ENCODE measurements at regions not wholly inside any gene's neighbourhood (a gene's known extent, or its start where the extent isn't known, plus 50 kb on each side); places are given as distances from the start of the nearest gene placed in this dataset.

DNA sequence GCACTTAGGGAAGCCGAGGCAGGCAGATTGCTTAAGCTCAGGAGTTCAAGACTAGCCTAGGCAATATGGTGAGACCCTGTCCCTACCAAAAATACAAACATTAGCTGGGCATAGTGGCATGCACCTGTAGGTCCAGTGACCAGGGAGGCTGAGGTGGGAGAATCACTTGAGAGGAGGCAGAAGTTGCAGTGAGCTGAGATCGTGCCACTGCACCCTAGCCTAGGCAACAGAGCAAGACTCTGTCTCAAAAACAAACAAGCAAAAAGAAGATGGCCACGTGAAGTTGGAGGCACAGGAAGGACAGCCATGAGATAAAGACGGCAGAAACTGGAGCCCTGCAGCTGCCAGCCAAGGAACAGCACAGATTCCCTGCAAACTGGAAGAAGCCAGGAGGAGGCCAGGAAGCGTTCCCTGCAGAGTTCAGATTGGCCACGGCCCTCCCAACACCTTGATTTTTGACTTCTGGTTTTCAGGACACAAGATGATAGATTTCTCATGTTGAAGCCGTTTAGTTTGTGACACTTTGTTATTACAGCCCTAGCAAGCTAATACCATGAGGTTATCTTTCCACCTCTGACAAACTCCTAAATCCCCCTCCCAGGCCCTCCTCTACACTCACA lies 786.7 kb downstream of the UQCRFS1 start:
- no peak for DNase-seq

DNA sequence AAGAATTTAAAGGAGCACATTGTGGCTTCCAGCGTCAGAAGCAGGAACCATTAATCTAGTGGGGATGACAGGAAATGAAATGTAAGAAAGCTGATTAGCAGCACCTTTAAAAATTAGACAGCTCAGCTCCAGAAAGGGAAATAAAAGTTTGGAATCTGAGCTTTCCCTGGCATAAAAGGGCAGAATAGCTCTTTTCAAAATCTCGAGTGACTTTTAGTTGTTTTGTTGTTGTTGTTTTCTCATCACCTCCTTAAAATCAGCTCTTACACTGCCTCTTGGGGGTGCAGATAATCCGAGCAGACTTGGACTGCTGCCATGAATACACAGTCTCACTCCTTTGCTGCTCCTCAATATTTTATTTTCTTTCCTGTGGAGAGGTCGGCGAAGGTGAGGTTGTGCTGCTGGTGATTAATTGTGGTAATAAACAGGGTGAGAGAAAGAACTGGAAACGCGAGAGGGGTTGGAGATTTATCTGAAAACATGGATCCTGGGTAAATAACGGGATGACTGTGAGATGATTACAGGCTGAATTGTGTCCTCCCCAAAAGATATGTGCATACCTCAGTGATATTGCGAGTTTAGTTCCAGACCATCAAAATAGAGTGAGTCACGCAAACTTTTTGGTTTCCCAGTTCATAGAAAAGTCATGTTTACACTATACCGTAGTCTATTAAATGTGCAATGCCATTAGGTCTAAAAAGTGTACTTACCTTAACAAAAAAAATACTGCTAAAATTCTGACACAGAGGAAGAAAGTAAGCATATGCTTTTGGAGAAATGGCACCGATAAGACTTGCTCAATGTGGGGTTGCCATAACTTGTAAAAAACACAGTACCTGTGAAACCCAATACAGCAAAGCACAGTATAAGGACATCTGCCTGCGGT lies 787.7 kb downstream of the UQCRFS1 start:
- DNase-seq = no peak

DNA sequence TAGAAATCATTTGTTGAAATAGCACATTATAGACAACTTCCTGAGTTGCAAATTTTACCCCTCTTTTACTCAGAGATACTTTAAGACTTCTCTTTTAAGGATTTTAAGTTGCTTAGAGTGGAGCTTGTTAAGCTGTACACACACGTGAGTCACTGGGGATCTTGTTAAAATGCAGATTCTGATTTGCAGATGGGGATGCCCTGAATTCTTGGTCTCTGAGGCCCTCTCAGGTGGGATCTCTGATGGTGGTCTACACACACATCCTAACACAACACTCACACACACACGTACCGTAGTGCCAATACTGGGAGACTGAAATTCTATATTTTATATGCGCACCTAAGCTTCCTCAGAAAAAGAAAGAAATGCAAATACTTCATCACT lies 788.3 kb downstream of the UQCRFS1 start:
- no peak for DNase-seq

DNA sequence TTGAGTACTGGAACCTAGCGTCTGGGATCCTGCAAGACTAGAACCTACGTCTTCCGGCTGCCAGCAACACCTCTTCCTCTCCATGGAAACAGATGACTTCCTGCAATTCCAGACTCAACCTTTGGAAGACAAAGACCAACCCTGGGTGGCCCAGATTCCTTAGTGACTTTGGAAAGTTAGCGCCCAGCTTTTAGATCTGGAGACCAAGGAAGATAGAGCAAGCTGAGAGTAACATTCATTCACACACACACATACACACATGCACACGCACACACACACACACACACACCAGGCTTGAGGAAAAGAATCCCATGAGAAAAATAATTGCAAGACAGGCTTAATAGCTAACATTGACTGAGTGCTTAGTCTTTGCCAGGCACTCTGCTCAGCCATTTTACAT lies 788.9 kb downstream of the UQCRFS1 start:
- no peak for DNase-seq

DNA sequence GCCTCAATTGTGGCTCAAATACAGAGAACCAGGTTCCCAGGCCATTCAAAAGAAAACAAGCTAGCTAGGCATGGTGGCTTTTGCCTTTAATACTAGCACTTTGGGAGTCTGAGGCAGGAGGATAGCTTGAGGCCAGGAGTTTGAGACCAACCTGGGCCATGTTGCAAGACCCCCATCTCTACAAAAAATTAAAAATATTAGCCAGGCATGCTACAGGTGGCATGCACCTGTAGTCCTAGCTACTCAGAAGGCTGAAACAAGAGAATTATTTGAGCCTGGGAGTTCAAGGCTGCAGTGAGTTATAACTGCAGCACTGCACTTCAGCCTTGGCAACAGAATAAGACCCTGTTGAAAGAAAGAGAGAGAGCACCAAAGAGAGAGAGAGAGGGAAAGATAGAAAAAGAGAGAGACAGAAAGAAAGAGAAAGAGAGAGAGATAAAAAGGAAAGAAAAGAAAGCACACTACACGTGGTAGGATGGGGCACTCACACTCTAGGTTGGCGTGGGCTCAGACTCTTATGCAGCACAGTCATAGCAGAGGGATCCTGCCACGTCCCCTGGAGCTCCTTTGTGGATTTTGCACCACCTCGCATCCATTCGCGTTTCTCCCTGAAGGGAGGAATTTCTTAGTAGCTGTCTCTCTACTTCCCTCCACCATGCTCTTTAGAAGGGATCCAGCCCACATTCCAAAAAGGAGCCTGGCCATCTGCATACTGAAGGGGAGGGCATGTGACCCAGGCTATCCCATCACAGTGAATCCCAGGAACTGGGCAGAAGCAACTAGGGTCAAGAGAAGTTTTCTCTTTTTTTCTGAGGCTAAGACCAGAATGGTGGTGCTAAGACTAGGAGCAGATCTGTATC lies 789.9 kb downstream of the UQCRFS1 start:
- no peak for DNase-seq

DNA sequence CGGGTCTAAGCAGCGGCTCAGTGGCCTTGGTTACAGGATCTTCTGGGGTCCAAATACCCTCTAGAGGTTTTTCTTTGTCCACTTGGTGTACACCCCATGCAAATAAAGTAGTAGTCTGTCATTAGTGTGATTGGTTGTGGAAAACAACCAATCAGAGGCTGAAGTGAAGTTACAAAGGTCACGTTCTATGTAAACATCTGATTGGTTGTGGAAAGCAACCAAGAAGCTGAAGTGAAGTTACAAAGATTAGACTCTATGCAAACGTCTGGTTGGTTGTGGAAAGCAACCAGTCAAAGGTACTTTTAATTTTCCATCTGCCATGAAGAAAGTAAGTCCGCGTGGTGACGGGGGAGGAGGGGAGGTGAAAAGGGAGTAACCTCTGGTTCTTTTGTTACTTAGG lies 790.9 kb downstream of the UQCRFS1 start:
- no peak for DNase-seq

DNA sequence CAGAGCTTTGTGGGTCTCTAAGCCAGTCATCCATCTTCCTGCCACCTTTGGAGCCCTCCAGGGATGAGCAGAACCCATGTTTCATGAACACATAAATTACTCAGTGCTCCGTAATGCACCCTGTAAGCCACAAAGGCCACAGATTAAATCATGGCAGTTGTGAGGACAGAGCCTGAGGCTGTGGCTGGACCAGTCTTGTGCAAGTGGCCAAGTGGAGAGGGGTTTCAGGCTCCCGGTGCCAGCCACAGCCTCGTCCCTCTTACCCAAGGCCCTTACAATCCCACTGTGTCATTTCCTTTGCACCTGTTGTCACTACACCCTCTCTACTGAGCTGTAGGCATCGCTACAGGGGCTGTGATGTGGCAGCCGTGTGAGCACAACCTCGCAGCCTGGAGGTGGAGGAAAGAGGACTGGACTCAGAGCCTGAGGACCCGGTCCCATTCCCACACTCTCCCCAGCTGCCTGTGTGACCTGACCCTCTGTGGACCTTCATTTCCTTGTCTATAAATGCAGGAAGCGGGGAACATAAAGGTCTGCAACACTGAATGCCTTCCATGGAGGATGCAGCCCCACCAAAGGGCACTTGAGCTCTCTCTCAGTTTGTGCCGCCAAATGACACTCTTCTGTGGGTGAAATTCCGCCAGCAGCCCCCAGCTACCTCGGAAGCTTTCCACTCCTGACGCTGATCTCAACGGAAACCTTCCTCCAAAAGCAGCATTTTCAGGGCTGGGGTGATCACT lies 792.0 kb downstream of the UQCRFS1 start:
- DNase-seq = no peak

DNA sequence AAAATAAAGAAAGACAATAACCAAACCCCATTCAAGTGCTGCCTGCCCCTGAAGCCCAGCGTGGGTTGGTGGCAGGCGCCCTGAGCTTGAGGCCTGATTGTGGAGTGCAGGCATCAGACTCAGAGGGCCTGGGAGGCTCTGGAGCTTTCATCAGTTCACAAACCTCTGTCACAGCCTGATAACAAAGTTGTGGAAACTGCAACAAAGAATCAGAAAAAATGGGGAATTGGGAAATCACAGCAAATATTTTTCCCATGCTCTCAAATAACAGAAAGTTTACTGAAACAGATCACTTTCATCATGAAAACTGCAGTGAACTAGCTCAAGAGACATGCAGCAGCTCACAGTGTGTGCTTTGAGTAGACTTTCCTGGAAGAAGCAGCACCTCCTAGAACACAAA lies 793.6 kb downstream of the UQCRFS1 start:
- no peak for DNase-seq

DNA sequence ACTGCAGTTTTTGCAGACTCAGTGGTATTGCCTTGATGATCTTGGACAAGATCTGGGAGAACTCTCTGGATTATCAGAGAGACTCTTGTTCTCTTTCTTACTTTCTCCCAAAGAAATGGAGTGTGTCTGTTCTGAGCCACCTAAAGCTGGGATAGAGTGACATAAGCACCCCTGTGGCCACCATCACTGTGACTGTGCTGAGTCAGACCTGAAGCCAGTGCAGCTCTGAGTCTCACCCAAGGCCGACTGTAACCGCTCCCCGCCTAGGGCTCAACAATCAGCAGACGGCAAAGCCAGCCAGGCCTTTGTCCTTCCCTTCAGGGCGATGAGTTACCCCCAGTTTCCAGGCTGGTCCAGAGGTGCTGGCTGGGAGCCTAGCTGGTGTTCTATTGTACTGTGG lies 795.6 kb downstream of the UQCRFS1 start:
- no peak for DNase-seq

DNA sequence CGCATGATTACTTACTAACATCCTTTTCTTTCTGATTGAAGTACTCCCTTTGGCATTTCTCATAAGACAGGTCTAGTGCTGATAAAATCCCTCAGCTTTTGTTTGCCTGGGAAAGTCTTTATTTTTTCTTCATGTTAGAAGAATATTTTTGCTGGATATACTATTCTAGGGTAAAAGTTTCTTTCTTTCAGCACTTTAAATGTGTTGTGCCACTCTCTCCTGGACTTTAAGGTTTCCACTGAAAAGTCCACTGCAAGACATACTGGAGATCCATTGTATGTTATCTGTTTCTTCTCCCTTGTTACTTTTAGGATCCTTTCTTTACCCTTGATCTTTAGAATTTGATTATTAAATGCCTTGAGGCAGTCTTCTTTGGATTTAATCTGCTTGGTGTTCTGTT lies 796.7 kb downstream of the UQCRFS1 start:
- DNase-seq = no peak

DNA sequence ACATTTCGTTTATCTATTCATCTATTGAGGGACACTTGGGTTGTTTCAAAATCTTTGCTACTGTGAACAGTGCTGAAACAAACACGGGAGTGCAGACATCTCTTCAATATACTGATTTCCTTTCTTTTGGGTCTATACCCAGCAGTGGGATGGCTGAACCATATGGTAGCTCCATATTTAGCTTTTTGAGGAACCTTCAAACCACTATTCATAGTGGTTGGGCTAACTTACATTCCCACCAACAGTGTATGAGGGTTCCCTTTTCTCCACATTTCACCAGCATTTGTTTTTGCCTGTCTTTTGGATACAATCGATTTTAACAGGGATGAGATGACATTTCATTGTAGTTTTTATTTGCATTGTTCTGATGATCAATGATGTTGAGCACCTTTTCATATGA lies 798.2 kb downstream of the UQCRFS1 start:
- DNase-seq = no peak

DNA sequence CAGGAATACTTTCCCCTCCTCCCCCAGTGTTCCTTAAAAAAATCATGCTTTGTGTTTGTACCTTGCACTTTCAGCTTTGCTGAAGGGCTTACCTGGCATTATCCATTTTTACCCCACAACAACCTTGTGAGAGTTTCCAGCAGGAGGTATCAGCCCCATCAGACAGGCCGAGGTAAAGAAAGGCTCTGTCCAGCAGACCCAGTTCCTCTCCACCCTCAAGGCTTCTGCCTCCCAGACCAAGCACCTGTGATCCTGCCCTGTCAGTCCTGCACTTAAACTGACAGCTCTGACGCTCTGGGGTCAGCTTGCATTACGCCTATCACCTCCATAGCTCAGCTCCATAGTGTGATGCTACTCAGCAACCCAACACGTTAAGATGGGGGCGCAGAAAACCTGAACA lies 803.1 kb downstream of the UQCRFS1 start:
- DNase-seq = no peak

DNA sequence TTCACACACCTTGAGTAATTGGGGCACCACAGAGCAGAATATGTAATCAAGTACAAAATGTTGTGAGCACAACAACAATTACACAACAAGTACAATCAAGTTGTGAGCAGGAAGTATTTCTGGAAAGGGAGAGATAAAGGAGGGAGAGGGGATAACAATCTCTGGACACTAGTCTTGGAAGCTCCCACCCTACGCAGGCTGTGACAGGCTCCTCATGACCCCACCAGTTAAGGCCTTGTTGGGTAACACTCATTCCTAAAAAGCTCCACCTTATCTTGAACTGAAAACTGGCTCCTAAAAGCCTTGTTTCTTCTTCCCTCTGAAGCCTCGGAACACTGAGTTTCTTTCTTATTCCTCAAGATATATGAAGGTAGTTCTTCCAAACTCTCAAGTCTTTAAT lies 806.0 kb downstream of the UQCRFS1 start:
- no peak for DNase-seq

DNA sequence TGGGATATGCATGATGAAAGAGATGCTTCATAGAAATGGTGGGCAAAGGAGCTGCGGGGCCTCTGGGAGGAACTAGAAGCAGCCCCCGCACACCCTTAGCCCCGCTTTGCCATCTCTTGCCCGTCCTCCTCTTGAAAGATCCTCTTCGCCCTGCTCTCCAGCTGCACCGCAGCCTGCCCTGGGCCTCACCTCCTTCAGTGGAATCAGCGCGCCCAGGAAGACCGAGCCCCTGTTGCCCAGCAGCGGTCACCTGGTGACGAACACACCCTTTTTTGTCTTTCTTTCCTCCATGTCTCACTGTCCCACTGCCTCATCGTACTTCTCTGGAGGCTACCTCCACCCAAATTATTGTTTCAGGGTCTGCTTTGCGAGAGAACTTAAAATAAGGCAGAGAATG lies 807.6 kb downstream of the UQCRFS1 start:
- no peak for DNase-seq

DNA sequence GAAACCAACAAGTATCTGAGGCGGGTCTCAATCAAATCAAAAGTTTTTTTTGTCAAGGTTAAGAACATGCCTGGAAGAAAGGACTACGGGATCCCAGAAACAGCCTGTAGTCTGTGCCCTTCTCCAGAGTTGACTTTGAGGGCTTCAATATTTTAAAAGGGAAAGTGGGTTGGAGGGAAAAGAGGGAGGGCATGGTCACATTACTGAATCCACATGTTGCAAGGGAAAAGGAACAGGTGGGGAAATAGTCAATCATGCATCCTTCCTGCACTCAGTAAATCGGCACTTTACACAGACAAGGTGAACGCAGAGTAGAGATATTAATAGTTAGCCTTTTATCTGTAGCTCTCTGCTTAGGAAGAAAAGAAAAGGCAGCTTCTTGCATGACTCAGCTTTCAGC lies 808.5 kb downstream of the UQCRFS1 start:
- DNase-seq = no peak

DNA sequence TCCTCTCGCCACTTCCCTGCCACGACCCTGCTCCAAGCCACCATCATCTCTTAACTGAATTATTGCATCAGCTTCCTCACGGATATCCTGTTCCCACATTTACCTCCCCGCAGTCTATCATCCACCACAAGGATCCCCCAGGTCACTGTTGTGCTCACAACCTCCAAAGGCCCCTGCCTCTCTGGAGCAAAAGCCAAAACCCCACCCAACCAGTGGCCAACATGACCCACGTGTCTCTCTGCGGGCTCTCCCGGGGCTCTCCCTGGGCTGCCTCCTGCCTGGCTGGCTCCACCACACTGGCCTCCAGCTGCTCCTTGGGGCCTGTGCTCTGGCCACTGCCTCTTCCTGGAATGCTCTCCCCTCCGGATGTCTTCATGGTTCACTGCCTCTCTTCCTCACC lies 809.3 kb downstream of the UQCRFS1 start:
- DNase-seq = no peak

DNA sequence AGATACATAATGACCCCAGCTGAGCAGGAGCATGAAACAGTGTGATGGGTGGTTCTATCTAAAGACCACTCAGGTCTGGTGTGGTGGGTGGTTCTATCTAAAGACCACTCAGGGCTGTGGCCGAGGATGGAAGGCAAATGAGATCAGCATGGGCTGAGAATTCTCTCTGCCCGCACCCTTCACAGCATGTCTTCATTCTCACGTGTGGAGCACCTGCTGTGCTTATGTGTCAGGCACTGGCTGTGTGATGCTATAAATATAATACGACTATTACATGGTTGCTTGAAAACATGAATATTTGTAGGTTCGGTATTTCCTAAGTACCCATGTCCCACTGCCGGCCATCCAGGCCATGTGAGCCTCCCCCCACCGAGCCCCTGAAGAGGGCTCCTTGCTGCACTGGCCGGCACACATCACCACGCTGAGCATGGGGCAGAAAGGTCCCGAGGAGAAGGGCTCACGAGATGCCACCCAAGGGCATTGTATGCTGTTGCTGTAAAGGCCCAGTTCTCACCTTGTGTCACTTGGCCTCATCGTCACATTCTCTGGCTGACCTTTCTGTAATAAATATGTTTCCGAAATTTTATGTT lies 810.2 kb downstream of the UQCRFS1 start:
- DNase-seq = no peak

DNA sequence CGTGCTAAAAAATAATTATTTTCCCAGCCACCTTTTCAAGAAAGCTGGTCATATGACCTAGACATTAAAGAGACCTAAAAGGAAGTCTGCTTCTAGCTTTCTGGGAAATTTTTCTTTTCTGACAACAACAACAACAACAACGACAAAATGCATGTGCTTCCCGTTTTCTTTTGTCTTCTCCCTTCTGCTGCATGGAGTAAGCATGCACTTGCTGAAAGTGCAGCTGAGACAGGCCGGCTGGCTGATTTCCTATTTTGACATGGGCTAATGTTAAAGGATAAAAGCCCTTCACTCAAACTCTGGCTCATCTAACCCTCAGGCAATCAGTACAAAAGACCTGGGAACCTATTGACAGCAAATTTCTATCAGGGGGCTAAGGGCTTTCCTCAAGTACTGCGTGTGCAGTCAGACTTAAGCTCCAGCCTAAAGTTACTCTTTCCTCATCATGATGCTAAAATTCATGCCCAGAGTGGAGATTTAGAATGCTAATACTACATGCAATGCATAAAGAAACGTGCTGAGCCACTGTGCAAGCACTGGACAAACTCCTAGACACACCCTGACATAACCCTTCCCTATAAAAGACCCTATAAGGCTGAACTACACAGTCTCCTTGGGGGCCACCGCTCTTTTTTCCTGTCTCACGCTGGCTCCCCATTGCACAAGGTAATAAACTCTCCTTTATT lies 811.1 kb downstream of the UQCRFS1 start:
- no peak for DNase-seq

DNA sequence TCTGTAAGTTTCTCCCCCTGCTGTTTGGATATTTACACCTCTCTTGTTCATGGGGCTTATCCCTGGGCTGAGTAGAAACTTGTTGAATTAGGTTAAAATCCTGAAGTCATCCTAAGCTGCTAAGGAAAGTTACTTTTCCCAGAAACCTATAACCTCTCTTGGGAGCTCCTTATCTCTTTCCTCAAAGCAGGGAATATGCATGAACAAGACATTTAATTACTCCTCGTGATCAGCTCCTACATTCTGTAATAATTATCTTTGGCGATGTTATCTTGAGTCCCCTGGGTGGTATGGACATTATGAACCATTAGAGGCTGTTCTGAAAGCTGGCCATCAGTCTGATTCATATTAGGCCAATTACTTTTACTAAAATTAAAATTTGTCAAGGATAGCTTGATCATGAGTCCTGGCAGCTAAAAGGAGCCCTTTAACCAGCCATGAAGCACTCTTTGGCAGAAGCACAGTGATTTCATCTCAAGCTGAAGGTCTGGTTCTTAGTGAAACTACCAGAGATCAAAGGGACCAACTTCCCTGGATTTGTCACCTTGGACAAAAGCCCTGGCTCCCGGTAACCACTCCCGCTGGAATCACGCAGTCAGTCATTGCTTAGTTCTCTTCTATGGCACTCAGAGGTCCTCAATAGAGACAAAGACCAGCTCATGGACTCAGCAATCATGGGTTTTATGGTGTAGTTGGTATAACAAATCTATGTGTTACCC lies 811.8 kb downstream of the UQCRFS1 start:
- no peak for DNase-seq

DNA sequence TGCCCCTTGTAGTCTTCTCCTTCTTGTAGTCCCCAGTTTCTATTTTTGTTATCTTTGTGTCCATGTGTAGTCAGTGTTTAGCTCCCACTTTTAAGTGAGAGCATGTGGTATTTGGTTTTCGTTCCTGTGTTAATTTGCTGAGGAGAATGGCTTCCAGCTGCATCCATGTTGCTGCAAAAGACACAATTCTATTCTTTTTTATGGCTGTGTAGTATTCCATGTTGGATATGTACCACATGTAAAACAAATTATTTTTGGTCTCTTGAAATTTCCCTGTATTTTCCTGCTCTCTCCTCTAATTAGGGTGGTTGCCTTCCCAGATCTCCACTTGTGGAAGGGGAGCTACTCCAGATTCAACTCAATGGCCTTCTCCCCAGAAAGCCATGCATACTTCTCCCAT lies 813.8 kb downstream of the UQCRFS1 start:
- DNase-seq = no peak

DNA sequence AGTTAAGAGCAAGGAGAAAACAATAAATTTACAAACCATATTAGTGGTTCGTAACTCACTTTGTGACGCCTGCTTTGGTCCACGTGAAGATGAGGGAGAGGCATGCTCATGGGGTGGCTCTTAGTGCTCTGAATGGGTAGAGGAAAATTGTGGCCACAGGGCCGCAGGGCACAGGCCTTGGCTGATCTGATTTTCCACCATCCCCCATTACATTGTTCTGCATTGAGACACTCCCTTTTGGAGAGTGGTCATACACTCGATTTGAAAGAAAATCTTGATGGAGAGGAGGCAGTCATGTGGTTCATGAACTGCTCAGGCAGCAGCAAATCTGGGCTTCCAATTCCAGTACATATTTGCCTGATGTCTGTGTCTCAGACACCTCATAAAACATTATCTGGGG lies 815.2 kb downstream of the UQCRFS1 start:
- no peak for DNase-seq

Data from COR-L47 (cell line).